ENCODE measurements at regions not wholly inside any gene's neighbourhood (a gene's known extent, or its start where the extent isn't known, plus 50 kb on each side); places are given as distances from the start of the nearest gene placed in this dataset.

DNA sequence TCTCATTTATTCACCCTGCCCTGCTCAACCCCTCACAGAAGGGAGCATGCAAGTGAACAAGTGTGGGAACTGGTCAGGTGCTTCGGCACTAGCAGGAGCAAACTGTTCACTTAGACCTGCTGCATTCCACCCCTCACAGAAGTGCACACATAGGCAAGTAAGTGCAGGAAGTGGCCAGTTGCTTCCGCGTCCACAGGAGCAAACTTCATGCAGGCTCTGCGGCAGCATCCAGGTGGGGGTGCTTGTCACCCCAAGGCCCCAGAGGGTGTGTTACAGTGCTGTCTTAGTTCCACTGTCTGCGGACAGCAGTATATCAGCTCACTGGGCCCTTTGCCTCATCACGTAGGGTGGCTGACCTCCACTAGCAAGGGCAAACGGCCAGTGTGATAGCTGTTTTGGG, 167.3 kb upstream of the AVPR1A start:
- DNase-seq: no peak

DNA sequence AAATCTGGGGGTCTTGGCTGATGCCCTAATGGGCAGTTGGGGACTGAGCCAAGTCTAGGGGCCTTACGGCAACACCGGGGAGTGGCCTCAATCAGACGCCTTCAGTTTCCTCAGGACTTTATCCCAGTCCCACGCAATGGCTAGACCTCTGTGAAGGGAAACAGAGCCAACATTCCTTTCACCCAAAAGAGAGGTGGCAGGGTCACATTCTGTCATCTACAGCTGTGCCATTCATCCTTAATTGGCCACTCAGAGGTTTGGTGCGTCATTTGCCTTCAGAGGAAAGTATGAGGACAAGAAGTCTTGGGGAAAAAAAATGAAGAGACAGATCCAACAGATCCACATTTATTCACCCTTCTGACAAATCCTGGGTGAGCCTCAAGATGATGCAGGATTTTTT, 166.9 kb upstream of the AVPR1A start:
- DNase-seq: no peak

GRCh38 chr12:63317286-63317846, 166.4 kb upstream of the AVPR1A start:
- DNase-seq: no peak

DNA sequence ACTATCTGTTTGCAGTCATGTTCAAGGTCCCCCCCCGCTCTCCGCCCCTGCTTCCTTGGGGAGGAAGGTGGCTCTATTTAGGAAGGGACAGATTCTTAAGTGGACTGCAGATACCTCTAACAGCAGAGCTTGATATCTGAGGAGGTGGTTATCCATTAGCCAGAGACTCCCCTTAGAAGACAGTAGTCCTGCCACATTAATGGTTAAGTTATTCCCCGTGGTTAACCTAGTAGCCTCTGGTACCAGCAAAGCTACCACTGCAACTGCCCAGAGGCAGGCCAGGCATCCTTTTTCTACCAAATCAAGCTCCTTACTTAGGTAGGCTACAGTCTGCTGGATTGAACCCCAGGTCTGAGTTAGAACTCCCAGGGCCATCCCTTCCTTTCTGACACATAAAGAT, 162.1 kb upstream of the AVPR1A start:
- DNase-seq: no peak

DNA sequence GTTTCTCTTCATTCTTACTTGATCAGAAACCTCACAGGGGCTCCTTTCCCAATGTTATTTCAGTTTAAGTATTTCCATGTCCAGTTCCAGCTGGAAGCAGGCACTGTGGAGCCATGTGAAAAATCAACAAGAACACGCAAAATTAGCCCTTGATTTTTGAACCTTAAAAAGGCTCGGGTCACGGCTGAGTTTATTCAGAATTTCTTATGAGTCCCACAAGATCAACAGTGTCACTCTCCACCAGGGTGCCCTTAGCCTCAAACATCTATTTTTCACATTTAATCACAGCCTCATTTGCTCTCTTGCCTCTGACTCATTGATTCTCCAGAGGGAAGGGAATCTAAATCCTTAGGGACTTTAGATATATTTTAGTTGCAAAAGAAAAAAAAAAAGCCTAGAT, 157.7 kb upstream of the AVPR1A start:
- no peak for DNase-seq

GRCh38 chr12:63307849-63308248, 156.8 kb upstream of the AVPR1A start:
- DNase-seq: no peak

DNA sequence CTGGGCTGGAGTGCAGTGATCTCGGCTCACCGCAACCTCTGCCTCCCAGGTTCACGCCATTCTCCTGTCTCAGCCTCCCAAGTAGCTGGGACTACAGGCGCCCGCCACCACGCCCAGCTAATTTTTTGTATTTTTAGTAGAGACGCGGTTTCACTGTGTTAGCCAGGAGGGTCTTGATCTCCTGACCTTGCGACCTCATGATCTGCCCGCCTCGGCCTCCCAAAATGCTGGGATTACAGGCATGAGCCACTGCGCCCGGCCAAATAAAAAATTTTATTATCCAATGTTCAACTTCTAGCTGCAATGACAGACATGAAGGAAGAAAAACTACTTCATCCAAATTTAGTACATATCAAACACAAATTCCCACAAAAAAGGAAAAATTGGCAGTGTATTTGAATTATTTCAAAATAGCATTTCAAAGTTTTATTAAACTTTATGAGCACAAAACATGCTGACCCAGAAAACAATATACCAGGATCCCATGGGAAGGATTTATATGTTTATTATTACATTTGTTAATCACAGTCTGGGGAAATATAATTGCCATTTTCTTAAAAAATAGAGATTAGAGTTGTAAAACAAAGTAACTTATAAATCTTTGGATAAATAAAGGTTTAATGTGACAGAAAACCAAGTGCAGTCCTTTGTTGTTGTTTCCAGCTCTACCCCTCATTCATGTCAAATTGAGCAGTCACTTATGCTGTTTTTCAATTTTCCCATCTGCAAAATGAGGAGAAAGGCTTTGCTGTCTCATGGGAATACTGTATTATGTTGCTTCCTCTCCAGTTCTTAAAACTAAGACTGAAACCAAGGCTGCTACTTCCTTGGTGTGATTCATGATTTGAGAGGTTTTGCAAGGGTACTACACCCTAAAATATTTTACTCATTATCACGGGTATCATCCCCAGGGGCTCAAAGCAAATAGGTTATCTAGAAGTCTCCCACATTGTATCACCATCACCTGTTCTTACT, 155.2 kb upstream of the AVPR1A start:
- no peak for DNase-seq

DNA sequence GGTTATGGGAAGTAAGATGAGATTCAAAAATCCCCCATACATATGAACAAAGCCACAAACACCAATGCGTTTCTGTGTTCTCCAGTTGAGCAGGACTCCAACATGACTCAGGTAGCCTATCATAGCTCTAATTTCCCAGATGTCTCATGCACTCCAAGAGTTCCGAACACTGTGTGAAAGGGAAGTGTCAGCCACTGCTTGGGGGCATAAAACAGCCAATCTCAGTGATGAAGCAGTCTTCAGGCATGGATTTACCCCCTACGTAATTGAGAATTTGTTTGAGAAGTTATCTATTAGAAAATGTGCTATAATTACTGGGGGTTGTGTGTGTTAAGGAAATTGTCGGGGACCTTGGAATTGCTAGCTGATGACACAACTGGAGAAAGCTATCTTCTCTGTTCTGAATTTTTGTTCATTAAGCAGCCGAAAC, 153.9 kb upstream of the AVPR1A start:
- DNase-seq: no peak

- DNase-seq: no peak
These were observed 152.0 kb upstream of the AVPR1A start for GRCh38 chr12:63302941-63303536.

DNA sequence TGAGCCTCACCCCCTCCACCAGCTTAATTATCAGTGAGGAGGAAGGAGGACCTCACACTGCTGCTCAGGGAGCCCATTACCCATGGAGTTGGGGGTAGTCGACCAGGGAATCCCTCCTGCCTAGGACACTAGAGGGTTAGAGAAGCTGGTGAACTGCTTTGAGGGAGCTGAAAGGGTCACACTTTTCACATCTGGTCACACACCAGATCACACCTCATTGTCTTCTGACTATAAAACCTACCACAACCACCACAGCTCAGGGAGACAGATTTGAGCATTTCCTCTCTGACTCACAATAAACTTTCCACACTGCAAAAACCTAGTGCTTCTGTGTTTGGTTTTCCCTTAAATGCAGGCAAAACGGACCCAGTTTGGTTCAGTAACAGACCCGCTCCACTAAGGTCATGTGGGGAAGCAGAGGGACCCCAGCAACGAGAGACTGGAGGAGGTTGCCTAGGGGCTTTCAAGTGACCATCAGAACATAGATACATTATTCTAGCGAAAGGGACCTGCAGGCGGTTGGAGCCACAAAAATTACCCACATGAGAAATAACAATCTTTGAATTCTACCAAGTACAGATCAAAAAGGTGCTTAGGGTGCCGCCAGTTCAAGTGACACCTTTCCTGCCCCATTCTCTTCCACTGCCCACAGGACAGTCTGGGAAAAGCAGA, 151.4 kb upstream of the AVPR1A start:
- DNase-seq: no peak

DNA sequence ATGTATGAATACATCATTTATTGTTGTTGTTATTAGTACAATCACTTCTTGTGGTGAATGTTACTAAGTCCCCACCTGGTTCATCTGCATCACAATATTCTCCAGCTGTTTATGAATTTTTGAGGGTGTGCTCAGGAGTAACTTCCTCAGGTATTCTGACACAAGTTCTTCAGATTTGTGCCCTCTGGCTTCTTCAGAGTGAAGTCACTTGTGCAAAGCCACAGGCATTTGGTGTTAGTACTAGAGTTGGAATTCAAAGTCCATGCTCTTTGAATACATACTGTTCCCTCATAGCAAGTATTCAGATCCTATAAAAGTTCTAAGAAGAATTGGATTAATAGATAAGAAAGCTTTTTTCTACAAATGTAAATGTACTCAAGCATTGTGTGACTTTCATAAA, 150.3 kb upstream of the AVPR1A start:
- no peak for DNase-seq

GRCh38 chr12:63298386-63298930, 147.5 kb upstream of the AVPR1A start:
- no peak for DNase-seq

DNA sequence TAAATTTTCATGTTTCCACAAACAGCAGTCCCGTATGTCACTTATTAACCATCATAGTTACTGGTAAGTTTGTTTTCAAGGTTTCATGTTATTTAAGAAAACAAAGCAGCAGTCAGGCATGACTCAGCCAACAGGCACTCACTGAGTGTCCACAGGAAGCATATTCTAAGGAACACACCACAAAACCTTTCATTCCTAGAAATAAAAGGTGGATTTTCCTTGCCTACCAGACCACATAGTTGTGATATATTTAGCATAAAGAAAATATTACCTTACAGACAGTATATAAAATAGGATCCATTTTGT, 143.3 kb upstream of the AVPR1A start:
- DNase-seq: no peak

DNA sequence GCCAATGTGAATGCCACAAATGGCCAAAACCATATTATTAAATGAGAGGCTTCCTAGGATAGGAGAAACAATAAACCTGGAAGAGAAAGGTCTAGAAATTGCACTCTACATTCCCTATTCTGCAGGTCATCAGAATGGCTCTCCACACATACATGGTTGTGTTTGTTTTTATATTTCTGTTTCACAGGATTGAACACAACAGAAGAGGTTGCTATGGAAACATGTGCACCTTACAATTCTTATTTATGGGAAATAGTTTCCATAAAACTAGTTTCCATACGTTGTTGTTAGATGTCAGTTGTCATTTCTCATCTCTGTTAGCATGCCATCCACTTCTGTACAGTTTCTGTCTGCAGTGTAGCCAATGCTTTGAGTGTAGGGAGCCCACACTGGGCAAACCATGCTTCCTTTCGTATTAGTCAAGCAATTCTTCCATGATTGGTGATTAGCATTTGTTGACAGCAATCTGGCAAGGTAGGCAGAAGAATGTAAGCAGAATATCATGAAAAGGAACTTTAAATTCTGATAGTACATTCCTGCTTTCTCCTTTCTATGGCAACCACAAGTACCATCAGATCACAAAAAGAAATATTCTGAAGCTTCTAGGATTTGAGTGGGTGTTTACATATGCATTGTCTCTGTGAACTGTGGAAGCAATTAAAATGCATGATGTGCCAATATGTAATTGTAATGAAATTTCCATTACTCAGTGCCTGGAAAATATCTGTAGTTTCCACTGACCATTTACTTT, 141.6 kb upstream of the AVPR1A start:
- DNase-seq: no peak

DNA sequence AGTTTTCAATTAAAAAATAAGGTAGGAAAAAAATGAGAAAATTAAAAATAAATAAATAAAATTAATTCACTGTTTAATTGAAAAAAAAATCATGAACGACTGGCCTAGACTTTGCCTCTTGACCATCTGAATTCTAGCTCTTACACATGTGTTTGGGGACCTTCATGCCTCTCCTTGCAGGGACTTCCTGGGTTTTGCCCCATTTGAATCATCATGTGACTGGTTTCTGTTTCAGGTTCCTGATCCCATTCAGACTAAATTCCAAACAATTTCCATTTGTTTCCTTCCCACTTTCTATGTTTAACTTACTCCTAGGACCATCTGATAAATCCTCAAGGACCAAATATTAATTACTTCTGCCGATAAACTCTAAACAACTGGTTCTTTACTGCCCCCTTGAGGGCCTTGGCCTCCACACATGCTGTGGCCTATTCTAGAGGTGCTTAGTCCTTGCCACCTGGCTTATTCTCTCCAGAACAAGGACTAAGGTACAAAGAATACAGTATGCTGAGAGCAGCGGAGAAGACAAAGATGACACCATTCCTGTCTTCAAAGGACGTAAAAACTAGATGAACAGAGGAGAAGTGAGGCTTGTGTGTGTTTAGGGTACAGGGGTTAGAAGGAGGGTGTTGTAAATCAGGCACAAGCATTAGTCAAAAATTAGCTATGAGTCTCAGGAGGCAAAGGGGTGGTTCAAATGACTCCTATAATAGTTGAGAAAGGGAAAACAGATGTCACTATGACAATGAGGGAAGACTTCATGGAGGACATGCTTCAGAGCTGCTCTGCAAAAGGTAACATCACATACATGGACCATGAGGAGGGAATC, 125.8 kb upstream of the AVPR1A start:
- peak; percentile 71 for DNase-seq

DNA sequence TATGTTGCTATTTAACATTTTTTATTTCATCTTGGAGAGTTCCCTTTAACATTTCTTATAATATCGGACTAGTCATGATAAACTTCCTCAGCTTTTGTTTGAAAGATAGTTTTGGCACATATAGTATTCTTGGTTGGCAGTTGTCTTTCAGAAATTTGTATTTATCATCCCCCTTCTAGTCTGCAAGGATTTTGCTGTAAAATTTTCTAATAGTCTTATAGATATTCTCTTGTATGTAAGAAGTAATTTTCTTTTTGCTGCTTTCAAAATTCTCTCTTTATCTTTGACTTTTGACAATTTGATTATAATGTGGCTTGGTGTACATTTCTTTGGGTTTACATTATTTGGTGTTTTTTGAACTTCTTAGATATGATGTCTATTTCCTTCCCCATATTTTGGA, 116.0 kb upstream of the AVPR1A start:
- DNase-seq: no peak

GRCh38 chr12:63264629-63265028, 113.6 kb upstream of the AVPR1A start:
- DNase-seq: no peak

DNA sequence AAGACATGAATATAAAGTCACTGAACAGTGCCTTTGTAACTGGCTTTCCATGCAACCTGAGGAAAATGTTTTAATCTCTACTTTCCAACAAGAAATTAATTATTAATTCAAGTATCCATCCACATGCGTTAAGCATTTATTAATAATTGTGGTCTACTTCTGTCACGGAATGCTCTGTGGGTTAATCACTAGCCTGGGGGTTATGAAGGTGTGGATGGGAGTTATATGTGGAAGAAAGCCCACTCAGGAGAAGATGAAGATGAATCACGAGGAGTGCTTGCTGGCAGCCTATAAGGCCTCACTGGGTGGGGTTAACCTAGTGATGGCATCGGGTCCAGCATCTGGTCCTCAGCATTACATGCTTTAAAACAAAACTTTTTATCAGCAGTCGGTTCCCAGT, 99.5 kb upstream of the AVPR1A start:
- DNase-seq: no peak

DNA sequence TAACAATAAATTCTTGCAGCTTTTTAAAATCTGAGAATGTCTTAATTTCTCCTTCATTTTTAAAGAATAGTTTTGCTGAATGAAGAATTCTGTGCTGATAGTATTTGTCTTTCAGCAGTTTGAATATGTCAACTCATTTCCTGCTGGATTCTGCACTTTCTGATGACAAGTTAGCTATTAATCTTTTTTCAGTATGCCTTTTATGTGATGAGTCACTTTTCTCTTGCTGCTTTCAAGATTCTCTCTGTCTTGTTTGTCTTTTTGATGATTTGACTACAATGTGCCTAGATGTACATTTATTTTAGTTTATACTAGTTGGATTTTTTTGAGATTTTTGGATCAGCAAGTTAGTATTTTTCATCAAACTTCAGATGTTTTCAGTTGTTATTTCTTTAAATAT, 87.9 kb upstream of the AVPR1A start:
- no peak for DNase-seq

DNA sequence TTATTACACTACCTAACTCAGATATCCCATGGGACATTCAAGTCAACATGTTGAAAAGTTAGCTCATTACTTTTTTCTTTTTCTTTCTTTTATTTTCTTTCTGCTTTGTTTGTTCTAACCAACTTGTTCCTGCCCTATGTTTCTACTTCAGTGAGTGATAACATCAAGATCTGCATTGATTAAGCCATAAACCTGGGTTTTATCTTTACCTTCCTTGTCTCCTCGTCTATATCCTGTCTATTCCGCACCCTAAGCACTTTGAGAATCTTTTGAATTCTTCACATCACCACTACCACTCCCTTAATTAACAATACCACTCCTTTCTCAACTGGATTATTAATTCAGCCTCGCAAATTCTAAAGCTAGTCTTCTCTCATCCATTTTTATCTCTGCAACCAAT, 81.9 kb upstream of the AVPR1A start:
- no peak for DNase-seq

DNA sequence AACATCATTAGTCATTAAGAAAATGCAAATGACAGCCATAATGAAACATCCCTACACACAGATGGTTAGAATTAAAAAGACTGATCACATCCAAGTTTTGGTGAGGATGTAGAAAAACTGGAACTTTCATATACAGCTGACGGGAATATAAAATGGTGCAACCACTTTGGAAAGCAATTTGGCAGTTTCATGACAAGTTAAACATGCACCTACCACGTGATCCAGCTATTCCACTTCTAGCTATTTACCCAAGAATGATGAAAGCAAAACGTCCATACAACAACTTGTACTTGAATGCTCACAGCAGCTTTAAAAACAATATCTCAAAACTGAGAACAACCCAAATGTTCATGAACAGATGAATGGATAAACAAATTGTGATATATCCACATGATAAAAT, 77.9 kb upstream of the AVPR1A start:
- DNase-seq: peak; percentile 52

Measured in NCI-H1105 treated with DMSO at 0.1 percent for 48 hours (cell line).